SJSA1 (cell line): ENCODE measurements at regions not wholly inside any gene's neighbourhood (a gene's known extent, or its start where the extent isn't known, plus 50 kb on each side); places are given as distances from the start of the nearest gene placed in this dataset.

Source experiments
- DNase-seq, 2 experiments: peaks; one replicate each; pipeline ENCODE4 v3.0.0-alpha.2; 2015 to 2020; ENCODE audit warnings: low spot score in 2 of 2, low read depth in 1 of 2
- H3K27ac ChIP-seq: fragments of 250-450 bp; sonication (Bioruptor Pico); 2 replicates; pipeline ENCODE4 v1.5.1; 2020; ENCODE audit warnings: mild to moderate bottlenecking, moderate library complexity
- H3K27me3 ChIP-seq: fragments of 250-450 bp; sonication (Bioruptor Pico); replicated peaks from 2 replicates; pipeline ENCODE4 v1.5.1; 2020; ENCODE audit warnings: mild to moderate bottlenecking, moderate library complexity
- H3K36me3 ChIP-seq: fragments of 250-450 bp; sonication (Bioruptor Pico); 2 replicates; pipeline ENCODE4 v1.5.1; 2020; ENCODE audit warnings: mild to moderate bottlenecking
- H3K4me1 ChIP-seq: fragments of 250-450 bp; sonication (Bioruptor Pico); replicated peaks from 2 replicates; pipeline ENCODE4 v1.6.1; 2021; ENCODE audit warnings: mild to moderate bottlenecking
- H3K4me3 ChIP-seq: fragments of 250-450 bp; sonication (Bioruptor Pico); 2 replicates; pipeline ENCODE4 v1.5.1; 2020; ENCODE audit warnings: mild to moderate bottlenecking
- H3K9me3 ChIP-seq: fragments of 250-450 bp; sonication (Bioruptor Pico); replicated peaks from 2 replicates; pipeline ENCODE4 v1.5.1; 2020; ENCODE audit warnings: mild to moderate bottlenecking

DNA sequence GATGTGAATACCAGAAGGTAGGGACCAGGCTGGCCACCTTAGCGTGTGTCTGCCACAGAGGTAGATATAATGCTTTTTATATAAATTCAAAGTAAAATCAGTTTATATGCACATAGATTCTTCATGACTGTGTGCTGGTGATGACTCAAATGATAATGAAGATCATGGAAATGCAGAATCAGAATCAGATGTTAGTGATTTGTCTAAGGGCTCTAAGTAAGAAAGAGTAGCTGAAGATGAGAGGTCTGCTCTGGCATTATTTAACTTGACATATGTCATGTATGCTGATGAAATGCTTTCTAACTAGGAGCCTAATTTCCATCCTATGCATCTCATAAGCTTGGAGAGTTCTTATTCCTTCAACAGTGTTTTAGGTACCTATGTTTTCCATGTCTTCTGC is 50.3 kb upstream of the DPH6 start:
- no peaks in the 10 kb centered on the region for H3K4me1 ChIP-seq
- no peak overlapping the region for H3K27ac ChIP-seq
- DNase-seq = no peak
- no peaks in the 10 kb centered on the region for H3K9me3 ChIP-seq
- H3K4me3 ChIP-seq = no peak overlapping the region
- H3K36me3 ChIP-seq = no peaks in the 10 kb centered on the region
- H3K27me3 ChIP-seq = no peaks in the 10 kb centered on the region

DNA sequence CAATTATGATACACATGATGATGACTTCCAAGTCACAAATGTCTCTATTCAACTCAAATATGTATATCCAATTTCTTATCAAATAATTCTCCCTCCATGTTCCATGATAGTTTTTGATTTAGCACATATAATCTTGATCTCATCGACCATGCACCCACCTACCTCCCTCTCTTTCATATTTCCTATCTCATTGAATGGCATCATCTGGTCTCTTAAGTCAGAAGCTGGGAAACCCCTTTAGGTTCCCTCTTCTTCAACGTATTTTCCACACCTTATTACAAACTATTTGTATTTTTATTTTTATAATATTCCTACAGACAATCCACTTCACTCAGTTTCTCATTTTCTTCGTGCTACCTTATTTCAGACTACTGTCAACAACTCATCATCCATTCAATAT is 56.9 kb upstream of the DPH6 start:
- Histone ChIP-seq H3K9me3 (no peaks in the 10 kb centered on the region), H3K4me1 (no peaks in the 10 kb centered on the region), H3K27me3 (no peaks in the 10 kb centered on the region), H3K27ac (no peak overlapping the region), H3K36me3 (no peaks in the 10 kb centered on the region), H3K4me3 (no peak overlapping the region)
- no peak for DNase-seq

DNA sequence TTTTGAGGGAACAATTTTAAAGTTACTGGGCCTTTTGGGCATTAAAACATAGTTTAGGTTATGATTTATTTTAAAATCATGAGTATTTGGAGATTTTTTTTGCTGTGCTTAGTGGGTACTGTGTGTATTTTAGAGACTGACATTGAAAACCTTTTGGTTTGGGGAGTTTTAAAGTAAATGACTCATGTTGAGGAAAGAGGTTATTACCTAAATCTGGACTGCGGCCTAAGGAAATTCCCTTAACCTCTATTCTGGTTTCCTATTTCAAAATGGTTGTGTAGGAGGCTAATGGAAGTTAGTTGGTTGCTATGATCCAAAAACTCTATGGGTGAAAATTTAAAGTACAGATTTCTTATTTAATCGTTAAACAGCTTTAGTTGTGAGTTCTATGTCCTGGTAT is 57.3 kb upstream of the DPH6 start:
- no peaks in the 10 kb centered on the region for H3K27me3 ChIP-seq
- no peak for DNase-seq
- H3K4me3 ChIP-seq = no peak overlapping the region
- H3K9me3 ChIP-seq = no peaks in the 10 kb centered on the region
- no peak overlapping the region for H3K27ac ChIP-seq
- H3K4me1 ChIP-seq = no peaks in the 10 kb centered on the region
- H3K36me3 ChIP-seq = no peaks in the 10 kb centered on the region

DNA sequence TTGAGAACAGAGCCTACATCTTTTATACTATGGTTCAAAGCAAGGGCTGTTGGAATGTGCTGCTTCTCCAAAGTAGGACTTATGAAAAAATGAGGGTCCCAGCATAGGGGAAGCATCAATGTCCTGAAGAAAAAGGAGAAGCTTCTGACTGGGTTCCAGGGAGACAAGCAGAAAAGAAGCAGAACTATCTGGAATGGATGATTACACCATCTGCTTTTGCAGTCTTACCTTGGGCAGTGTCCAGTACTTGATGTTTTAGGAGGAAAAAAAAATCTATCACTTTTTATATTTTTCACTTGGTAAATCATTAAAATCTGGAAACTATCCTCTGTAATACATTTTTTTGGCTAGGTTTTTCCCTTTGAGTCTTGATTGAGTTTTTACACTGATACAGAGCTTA is 57.9 kb upstream of the DPH6 start:
- no peak overlapping the region for H3K4me3 ChIP-seq
- H3K36me3 ChIP-seq = no peaks in the 10 kb centered on the region
- H3K27me3 ChIP-seq = no peaks in the 10 kb centered on the region
- no peak overlapping the region for H3K27ac ChIP-seq
- H3K4me1 ChIP-seq = no peaks in the 10 kb centered on the region
- no peaks in the 10 kb centered on the region for H3K9me3 ChIP-seq
- no peak for DNase-seq

DNA sequence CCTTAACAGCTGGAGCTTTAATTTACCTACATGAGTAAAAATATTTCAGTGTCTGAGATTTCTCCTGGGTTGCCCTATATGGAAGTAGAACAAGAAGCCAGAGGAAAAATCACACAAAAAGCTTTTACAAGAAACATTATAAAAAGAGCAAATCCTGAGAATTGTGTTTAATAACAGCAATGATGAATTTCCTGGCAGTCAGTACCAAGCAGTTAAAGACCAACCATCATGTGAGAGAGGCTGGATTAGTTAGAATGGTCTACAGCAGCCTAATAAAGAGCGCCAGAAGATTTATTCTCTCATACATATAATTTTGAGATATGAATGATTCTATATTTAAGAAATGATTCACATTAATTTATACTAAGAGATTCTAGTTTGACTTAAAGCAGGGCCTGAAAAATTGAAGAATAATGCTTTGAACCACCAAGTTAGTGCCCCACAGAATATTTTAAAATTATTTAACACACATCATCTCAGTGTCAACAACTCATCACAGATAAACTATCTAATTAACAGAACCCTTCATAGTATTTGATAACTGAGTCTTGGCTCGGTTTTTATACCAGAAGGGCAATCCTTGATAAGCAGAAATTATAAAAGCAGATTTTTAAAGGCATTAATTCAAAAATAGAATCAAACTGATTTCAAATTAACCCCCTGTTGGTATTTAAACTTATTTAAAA is 59.9 kb upstream of the DPH6 start:
- Histone ChIP-seq H3K4me1 (no peaks in the 10 kb centered on the region), H3K27me3 (no peaks in the 10 kb centered on the region)

DNA sequence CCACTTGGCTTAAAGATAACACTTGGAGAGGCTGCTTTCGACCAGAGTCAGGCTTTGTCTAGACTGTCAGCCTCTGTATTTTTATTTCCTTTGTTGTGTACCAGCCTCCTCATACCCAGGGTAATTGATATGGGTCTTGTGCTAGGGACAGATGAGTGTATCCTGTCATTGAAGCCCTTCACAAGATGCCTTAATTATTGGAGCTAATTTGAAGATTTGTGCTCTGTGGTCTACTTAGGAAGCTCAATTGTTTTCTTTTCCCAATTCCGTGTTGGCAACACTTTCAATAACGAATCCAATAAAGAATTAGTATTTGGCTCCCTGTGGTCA is 60.5 kb upstream of the DPH6 start:
- no peak for DNase-seq
- H3K4me1 ChIP-seq = no peaks in the 10 kb centered on the region
- no peaks in the 10 kb centered on the region for H3K27me3 ChIP-seq
- H3K4me3 ChIP-seq = no peak overlapping the region
- H3K9me3 ChIP-seq = no peaks in the 10 kb centered on the region
- H3K27ac ChIP-seq = no peak overlapping the region
- H3K36me3 ChIP-seq = no peaks in the 10 kb centered on the region

More for the DNA sequence above, 59.9 kb upstream of the DPH6 start:
- Histone ChIP-seq H3K36me3 (no peaks in the 10 kb centered on the region), H3K9me3 (no peaks in the 10 kb centered on the region), H3K4me3 (no peak overlapping the region), H3K27ac (no peak overlapping the region)
- no peak for DNase-seq

DNA sequence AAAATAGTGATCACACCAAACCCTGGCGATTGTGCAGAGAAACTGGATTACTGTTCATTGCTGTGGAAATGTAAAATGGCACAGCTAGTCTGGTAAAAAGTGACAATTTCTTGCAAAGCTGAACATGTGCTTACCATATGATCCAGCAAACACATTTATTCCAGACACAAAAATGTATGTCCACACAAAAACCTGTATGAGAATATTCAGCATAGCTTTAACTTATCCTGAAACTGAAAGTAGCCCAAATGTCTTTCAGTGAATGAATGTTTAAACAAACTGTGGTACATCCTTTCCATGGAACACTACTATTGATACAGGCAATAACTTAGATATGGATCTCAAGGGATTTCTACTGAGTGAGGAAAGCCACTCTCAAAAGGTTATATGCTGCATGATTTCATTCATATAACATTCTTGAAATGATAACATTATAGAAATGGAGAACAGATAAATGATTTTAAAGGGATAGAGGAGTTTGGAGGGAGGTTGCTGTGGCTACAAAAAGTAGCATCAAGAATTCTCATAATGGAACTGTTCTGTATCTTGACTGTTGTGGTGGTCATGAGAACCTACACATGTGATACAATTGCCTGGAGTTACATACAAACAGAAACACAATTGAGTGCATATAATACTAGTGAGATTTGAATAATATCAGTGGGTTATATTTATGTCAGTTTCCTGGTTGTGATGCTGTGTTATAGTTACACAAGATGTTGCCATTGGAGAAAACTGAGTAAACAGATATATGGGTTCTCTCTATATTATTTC is 70.7 kb upstream of the DPH6 start:
- Histone ChIP-seq H3K27ac (no peak overlapping the region), H3K4me1 (no peaks in the 10 kb centered on the region), H3K9me3 (no peaks in the 10 kb centered on the region), H3K4me3 (no peak overlapping the region), H3K27me3 (no peaks in the 10 kb centered on the region), H3K36me3 (no peaks in the 10 kb centered on the region)
- no peak for DNase-seq

DNA sequence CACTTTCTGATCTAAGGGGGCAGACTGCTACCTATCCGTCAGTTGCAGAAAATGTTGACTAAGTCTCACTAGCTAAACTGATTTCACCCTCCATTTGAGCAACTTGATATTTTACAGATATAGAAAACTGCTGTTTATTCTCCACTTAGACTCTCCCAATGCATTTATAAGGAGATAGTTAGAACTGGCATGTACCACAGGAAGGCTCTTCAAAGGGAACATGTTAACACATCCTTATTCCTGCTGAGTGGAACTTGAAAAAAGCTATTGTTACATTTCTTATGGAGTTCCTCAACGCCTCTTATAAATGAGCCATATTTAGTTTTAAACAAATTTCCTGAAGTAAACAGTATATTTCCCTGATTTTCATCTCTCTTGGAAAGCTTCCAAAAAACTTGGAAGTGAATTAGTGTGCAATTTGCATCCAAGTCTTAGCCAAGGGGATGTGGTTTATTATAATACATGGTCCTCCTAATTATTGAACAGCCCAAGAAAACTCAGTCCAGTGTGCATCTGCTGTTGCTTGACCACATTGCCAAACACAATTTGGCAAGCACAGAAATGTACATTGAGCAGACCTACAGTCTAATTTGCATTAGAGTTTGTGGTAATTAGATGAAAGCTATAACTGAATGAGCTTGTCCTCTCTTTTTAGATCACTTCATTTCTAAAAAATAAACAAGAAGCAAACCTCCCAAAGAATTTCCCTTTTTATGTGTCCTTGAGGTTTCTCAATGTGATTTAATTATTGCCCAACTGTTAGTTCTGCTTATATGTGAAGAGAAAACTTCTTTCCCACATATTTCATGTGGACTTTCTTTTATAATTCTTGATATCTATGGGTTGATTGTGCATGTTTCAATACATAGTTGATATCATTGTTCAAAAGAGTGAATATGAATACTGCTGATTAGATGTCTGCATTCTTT is 72.6 kb upstream of the DPH6 start:
- no peaks in the 10 kb centered on the region for H3K9me3 ChIP-seq
- H3K27me3 ChIP-seq = no peaks in the 10 kb centered on the region
- no peak overlapping the region for H3K27ac ChIP-seq
- no peak for DNase-seq
- no peaks in the 10 kb centered on the region for H3K36me3 ChIP-seq
- H3K4me3 ChIP-seq = no peak overlapping the region
- no peaks in the 10 kb centered on the region for H3K4me1 ChIP-seq

DNA sequence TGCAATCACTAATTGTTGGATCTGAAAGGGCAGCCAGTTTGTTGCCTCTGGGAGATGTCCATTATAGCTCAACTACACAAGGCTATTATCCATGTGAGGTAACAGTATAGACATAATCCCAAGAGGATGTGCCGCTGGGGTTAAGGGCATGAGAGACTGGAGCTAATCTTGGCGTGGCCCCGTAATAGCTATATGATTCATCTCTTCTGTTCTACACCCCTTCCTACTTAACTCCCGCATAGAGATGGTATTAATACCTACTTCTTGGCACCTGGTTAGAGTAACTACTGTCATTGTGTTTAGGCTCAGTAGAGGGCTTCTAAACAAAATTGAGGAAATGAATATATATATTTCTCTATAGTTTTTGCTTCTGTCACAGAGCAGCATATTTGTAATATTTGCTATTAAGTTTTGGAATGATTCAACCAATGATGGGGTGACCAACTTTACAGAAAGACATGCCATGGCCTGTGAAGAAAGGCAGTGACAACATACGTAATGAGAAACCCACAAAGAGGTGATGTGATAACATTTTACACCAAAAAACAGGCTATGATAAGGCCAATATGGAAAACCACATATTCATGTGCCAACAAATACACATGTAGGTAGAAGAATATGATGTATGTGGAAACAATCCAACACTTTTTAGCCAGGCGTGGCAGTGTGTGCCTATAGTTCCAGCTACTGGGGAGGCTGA is 76.8 kb upstream of the DPH6 start:
- H3K27ac ChIP-seq = no peak overlapping the region
- H3K4me3 ChIP-seq = no peak overlapping the region
- H3K9me3 ChIP-seq = no peaks in the 10 kb centered on the region
- no peaks in the 10 kb centered on the region for H3K4me1 ChIP-seq
- H3K27me3 ChIP-seq = no peaks in the 10 kb centered on the region
- no peak for DNase-seq
- H3K36me3 ChIP-seq = no peaks in the 10 kb centered on the region

DNA sequence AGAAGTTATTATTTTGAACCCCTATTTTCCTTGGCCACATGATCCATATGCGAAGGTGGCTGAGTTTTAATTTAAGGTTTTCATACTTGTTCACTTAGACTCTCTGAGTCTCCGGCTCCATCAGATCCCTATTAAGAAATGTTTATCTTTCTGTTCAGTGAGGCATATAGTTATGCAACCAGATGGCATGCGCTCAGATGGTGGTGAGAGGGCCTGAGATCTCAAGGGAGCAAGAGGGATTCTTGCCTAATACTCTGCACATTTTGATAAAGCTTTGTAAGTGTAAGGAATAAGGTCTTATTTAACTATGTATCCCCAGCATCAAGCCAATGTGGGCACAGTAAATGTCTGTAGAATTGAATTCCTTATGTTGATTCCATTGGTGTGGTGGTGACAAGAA is 78.9 kb upstream of the DPH6 start:
- DNase-seq = no peak
- H3K4me1 ChIP-seq = no peaks in the 10 kb centered on the region
- no peak overlapping the region for H3K27ac ChIP-seq

DNA sequence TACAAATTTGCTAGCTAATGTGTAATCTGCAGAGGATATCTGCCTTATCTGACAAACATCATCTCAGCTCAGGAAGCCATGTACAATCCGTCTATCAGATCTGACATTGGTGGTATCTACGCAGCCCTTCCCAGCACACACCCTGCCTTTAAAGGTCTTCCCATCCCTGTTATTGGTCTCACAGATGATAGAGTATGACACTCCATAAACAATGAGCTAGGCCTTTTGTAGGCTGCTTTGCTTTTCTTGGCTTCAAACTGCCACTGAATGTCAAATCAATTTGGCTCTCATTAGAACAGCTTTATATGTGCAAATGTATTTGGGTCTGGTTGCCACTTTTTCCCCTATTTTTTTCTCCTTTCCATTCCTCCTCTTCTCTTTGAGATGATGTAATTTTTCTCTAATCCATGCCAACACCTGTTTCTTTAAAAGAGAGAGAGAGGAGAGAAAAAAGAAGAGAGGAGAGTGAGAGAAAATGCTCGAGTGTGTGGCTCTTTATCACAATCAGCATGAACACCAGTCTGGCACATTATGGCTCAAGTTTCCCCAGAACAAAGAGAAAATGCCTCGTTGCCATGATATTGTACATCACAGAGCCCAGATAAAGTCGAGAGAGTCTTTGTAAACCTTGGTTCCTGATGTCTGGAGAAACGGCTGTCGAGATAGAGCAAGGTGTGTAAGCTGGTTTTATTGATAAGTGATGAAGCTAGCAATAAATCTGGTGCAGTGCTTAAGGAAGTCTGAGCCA is 80.8 kb upstream of the DPH6 start:
- DNase-seq = no peak
- Histone ChIP-seq H3K9me3 (no peaks in the 10 kb centered on the region; the same call in 1 of the 2 replicates), H3K27ac (no peak overlapping the region), H3K4me1 (no peaks in the 10 kb centered on the region), H3K4me3 (no peak overlapping the region), H3K27me3 (no peaks in the 10 kb centered on the region), H3K36me3 (no peaks in the 10 kb centered on the region)

More for the DNA sequence above, 78.9 kb upstream of the DPH6 start:
- H3K9me3 ChIP-seq = no peaks in the 10 kb centered on the region
- H3K4me3 ChIP-seq = no peak overlapping the region
- H3K27me3 ChIP-seq = no peaks in the 10 kb centered on the region
- no peaks in the 10 kb centered on the region for H3K36me3 ChIP-seq

DNA sequence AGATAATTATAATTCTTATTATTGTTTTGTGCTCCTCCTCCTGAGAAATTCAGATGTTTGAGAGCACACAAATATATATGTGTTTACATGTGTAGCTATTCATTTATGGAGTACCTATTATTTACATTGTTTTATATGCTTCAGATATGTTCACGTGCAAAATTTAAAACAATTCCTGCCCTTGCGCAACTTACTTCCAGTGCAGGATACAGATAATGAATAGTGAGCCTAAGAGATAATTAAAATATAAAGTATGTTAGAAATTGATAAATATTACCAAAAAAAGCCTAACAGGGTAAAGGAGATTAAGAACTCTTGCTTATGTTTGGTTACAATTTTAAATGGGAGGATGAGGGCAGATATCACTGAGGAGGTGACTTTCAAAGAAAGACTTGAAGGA is 81.7 kb upstream of the DPH6 start:
- Histone ChIP-seq H3K4me1 (no peaks in the 10 kb centered on the region), H3K9me3 (no peaks in the 10 kb centered on the region; the same call in 1 of the 2 replicates), H3K27ac (no peak overlapping the region), H3K27me3 (no peaks in the 10 kb centered on the region), H3K36me3 (no peaks in the 10 kb centered on the region), H3K4me3 (no peak overlapping the region)
- DNase-seq = no peak

DNA sequence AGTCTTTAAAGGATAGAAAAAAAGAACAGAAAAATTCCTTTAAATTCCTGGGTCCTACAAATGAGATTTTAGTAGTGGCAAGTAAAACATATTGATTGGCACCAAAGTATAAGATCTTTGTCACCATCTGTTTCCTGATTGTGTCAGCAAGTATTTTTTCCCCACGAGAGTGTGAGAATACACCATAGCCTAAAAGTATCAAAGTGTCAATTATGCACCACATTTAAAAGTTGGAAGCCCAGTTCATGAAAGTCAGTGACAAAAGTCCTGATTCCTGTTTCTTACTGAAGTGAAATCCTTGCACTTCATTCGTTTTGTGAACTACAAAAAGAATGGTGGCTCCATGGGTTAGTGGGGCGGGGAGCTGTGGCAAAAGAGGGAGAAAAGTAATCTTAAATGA is 83.8 kb upstream of the DPH6 start:
- no peaks in the 10 kb centered on the region for H3K36me3 ChIP-seq
- no peak overlapping the region for H3K4me3 ChIP-seq
- no peak overlapping the region for H3K27ac ChIP-seq
- no peaks in the 10 kb centered on the region for H3K27me3 ChIP-seq
- no peaks in the 10 kb centered on the region for H3K4me1 ChIP-seq
- DNase-seq = no peak
- no peaks in the 10 kb centered on the region; the same call in 1 of the 2 replicates for H3K9me3 ChIP-seq
